HG03521 (cell line): ENCODE measurements at regions not wholly inside any gene's neighbourhood (a gene's known extent, or its start where the extent isn't known, plus 50 kb on each side); places are given as distances from the start of the nearest gene placed in this dataset.

ENCODE experiments used
- ATAC-seq: cut with Tn5 transposase; IDR thresholded peaks from one replicate; pipeline ENCODE4 v1.9.1; 2021; ENCODE audit warnings: mild to moderate bottlenecking, moderate library complexity; ENCODE audit not compliant: unreplicated experiment

GRCh38 chr11:121946514-121946913 lies 169.5 kb downstream of the BLID start:
- no peak for ATAC-seq

- no peak for ATAC-seq
Observed at GRCh38 chr11:121944556-121945230, 171.3 kb downstream of the BLID start.

GRCh38 chr11:121938076-121938475 lies 177.9 kb downstream of the BLID start:
- ATAC-seq = no peak

- ATAC-seq = no peak
Observed at GRCh38 chr11:121936781-121937447, 179.1 kb downstream of the BLID start.

- ATAC-seq = no peak
Observed at GRCh38 chr11:121936370-121936769, 179.6 kb downstream of the BLID start.

GRCh38 chr11:121933694-121934093 lies 182.3 kb downstream of the BLID start:
- no peak for ATAC-seq

GRCh38 chr11:121933294-121933693 lies 182.7 kb downstream of the BLID start:
- ATAC-seq = no peak

- ATAC-seq = no peak
Observed at GRCh38 chr11:121932646-121933185, 183.3 kb downstream of the BLID start.

GRCh38 chr11:121931748-121932352 lies 184.2 kb downstream of the BLID start:
- ATAC-seq = no peak

GRCh38 chr11:121931121-121931520 lies 184.9 kb downstream of the BLID start:
- no peak for ATAC-seq

GRCh38 chr11:121930004-121930965 lies 185.7 kb downstream of the BLID start:
- no peak for ATAC-seq

GRCh38 chr11:121929581-121929980 lies 186.4 kb downstream of the BLID start:
- ATAC-seq = no peak

GRCh38 chr11:121928597-121929580 lies 187.1 kb downstream of the BLID start:
- no peak for ATAC-seq

GRCh38 chr11:121927789-121928188 lies 188.2 kb downstream of the BLID start:
- ATAC-seq = no peak

- ATAC-seq = no peak
Observed at GRCh38 chr11:121927097-121927785, 188.8 kb downstream of the BLID start.

- ATAC-seq = no peak
Observed at GRCh38 chr11:121924191-121924590, 191.8 kb downstream of the BLID start.

- no peak for ATAC-seq
Observed at GRCh38 chr11:121917482-121917881, 198.5 kb downstream of the BLID start.

- no peak for ATAC-seq
Observed at GRCh38 chr11:121914508-121915059, 201.4 kb downstream of the BLID start.

GRCh38 chr11:121909596-121909995 lies 206.4 kb downstream of the BLID start:
- no peak for ATAC-seq
